ENCODE measurements at regions not wholly inside any gene's neighbourhood (a gene's known extent, or its start where the extent isn't known, plus 50 kb on each side); places are given as distances from the start of the nearest gene placed in this dataset.

- H3K27ac ChIP-seq (ENCODE audit: insufficient read depth, low read length) = no peak overlapping the region
- no peak overlapping the region for H3K4me3 ChIP-seq (replicated peaks in 1 of 4; ENCODE audit: control extremely low read depth in 1 of 4, insufficient read depth in 1 of 4, low read depth in 3 of 4, low read length in 4 of 4)
- DNase-seq (ENCODE audit: low read depth in 2 of 2) = no peak
- H3K79me2 ChIP-seq (ENCODE audit: control insufficient read depth, insufficient read depth, low read length) = no peaks in the 10 kb centered on the region
- TF ChIP-seq EZH2 (IDR thresholded peaks at IDR 0.05; ENCODE audit: low read length, missing control alignments) = no peak
- TF ChIP-seq, protein P1, sequence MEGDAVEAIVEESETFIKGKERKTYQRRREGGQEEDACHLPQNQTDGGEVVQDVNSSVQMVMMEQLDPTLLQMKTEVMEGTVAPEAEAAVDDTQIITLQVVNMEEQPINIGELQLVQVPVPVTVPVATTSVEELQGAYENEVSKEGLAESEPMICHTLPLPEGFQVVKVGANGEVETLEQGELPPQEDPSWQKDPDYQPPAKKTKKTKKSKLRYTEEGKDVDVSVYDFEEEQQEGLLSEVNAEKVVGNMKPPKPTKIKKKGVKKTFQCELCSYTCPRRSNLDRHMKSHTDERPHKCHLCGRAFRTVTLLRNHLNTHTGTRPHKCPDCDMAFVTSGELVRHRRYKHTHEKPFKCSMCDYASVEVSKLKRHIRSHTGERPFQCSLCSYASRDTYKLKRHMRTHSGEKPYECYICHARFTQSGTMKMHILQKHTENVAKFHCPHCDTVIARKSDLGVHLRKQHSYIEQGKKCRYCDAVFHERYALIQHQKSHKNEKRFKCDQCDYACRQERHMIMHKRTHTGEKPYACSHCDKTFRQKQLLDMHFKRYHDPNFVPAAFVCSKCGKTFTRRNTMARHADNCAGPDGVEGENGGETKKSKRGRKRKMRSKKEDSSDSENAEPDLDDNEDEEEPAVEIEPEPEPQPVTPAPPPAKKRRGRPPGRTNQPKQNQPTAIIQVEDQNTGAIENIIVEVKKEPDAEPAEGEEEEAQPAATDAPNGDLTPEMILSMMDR (conservative IDR thresholded peaks at IDR 0.05 in 1 of 2, IDR thresholded peaks at IDR 0.05 in 1 of 2; ENCODE audit: low read depth in 1 of 2, low read length in 2 of 2) = no peak
- H2AFZ ChIP-seq (ENCODE audit: low read length) = no peak overlapping the region
- H3K27me3 ChIP-seq (ENCODE audit: control insufficient read depth, insufficient read depth, low read length) = no peaks in the 10 kb centered on the region
- no peaks in the 10 kb centered on the region for H3K4me1 ChIP-seq (ENCODE audit: control insufficient read depth, extremely low read depth, insufficient read depth, low read length)
- no peak overlapping the region for H3K9ac ChIP-seq (ENCODE audit: insufficient read depth, low read length)
- no peaks in the 10 kb centered on the region for H3K36me3 ChIP-seq (ENCODE audit: control insufficient read depth, insufficient read depth, low read length)
- H3K4me2 ChIP-seq (ENCODE audit: extremely low read depth, insufficient read depth, low read length) = no peak overlapping the region
- no peaks in the 10 kb centered on the region for H4K20me1 ChIP-seq (ENCODE audit: control insufficient read depth, extremely low read depth, insufficient read depth, low read length)
- H3K9me3 ChIP-seq (ENCODE audit: control insufficient read depth, insufficient read depth, low read depth, low read length) = no peaks in the 10 kb centered on the region
These were observed 343.8 kb upstream of the MYT1L start for GRCh38 chr2:2674831-2675230.

DNA sequence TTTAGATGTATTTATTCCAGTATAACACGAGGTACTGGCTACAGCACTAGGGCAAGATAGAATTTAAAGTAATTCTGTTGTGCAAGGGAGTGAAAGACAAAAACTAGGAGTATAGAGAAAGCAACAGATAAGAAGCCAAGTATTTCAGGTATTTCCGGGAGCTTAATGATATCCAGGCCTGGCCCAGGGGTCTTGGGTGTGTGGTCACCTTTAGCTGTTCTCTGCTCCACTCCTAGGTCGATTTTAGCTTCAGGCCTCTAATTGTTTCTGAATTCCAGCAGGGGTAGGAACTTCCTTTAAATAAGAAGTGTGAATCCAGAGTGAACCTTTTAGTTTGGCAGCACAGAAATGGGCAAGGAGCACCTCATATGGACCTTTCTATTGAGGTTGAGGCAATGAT, 342.3 kb upstream of the MYT1L start:
- H3K9ac ChIP-seq (ENCODE audit: insufficient read depth, low read length) = no peak overlapping the region
- TF ChIP-seq, protein P1 (conservative IDR thresholded peaks at IDR 0.05 in 1 of 2, IDR thresholded peaks at IDR 0.05 in 1 of 2; ENCODE audit: low read depth in 1 of 2, low read length in 2 of 2) = no peak
- TF ChIP-seq EZH2 (IDR thresholded peaks at IDR 0.05; ENCODE audit: low read length, missing control alignments) = no peak
- no peaks in the 10 kb centered on the region for H3K4me1 ChIP-seq (ENCODE audit: control insufficient read depth, extremely low read depth, insufficient read depth, low read length)
- H3K27me3 ChIP-seq (ENCODE audit: control insufficient read depth, insufficient read depth, low read length) = no peaks in the 10 kb centered on the region
- no peak overlapping the region for H3K4me2 ChIP-seq (ENCODE audit: extremely low read depth, insufficient read depth, low read length)
- no peak for DNase-seq (ENCODE audit: low read depth in 2 of 2)
- no peak overlapping the region for H3K4me3 ChIP-seq (replicated peaks in 1 of 4; ENCODE audit: control extremely low read depth in 1 of 4, insufficient read depth in 1 of 4, low read depth in 3 of 4, low read length in 4 of 4)
- H4K20me1 ChIP-seq (ENCODE audit: control insufficient read depth, extremely low read depth, insufficient read depth, low read length) = no peaks in the 10 kb centered on the region
- no peaks in the 10 kb centered on the region for H3K79me2 ChIP-seq (ENCODE audit: control insufficient read depth, insufficient read depth, low read length)
- H3K36me3 ChIP-seq (ENCODE audit: control insufficient read depth, insufficient read depth, low read length) = no peaks in the 10 kb centered on the region
- H3K27ac ChIP-seq (ENCODE audit: insufficient read depth, low read length) = no peak overlapping the region
- H3K9me3 ChIP-seq (ENCODE audit: control insufficient read depth, insufficient read depth, low read depth, low read length) = no peaks in the 10 kb centered on the region
- H2AFZ ChIP-seq (ENCODE audit: low read length) = no peak overlapping the region

DNA sequence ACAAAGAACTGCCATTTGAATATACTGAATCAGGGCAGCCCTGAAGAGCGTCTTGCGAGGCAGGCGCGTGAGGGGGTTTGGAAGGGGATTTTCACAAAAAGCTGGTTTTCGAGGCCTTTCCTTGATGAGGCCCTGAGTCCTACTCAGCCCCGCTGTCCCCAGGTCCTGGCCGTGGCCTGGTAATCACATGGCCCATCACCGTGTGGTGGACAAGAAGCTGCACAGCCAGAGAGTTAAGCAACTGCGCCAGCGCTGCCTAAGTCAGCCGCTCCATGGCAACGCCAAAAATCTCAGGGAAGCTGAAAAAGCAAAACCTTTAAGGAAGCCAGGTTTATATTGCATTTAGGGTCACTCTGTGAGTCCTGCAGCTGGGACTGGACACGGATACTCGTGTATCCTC, 341.2 kb upstream of the MYT1L start:
- no peak overlapping the region for H3K4me3 ChIP-seq (replicated peaks in 1 of 4; ENCODE audit: control extremely low read depth in 1 of 4, insufficient read depth in 1 of 4, low read depth in 3 of 4, low read length in 4 of 4)
- no peaks in the 10 kb centered on the region for H3K9me3 ChIP-seq (ENCODE audit: control insufficient read depth, insufficient read depth, low read depth, low read length)
- H3K27ac ChIP-seq (ENCODE audit: insufficient read depth, low read length) = no peak overlapping the region
- no peaks in the 10 kb centered on the region for H4K20me1 ChIP-seq (ENCODE audit: control insufficient read depth, extremely low read depth, insufficient read depth, low read length)
- TF ChIP-seq, protein P1 (conservative IDR thresholded peaks at IDR 0.05 in 1 of 2, IDR thresholded peaks at IDR 0.05 in 1 of 2; ENCODE audit: low read depth in 1 of 2, low read length in 2 of 2) = no peak
- TF ChIP-seq EZH2 (IDR thresholded peaks at IDR 0.05; ENCODE audit: low read length, missing control alignments) = no peak
- H3K4me1 ChIP-seq (ENCODE audit: control insufficient read depth, extremely low read depth, insufficient read depth, low read length) = no peaks in the 10 kb centered on the region
- no peaks in the 10 kb centered on the region for H3K36me3 ChIP-seq (ENCODE audit: control insufficient read depth, insufficient read depth, low read length)
- H3K79me2 ChIP-seq (ENCODE audit: control insufficient read depth, insufficient read depth, low read length) = no peaks in the 10 kb centered on the region
- H2AFZ ChIP-seq (ENCODE audit: low read length) = no peak overlapping the region
- H3K27me3 ChIP-seq (ENCODE audit: control insufficient read depth, insufficient read depth, low read length) = no peaks in the 10 kb centered on the region
- DNase-seq (ENCODE audit: low read depth in 2 of 2) = no peak
- no peak overlapping the region for H3K4me2 ChIP-seq (ENCODE audit: extremely low read depth, insufficient read depth, low read length)
- no peak overlapping the region for H3K9ac ChIP-seq (ENCODE audit: insufficient read depth, low read length)

Measured in fibroblast of lung (primary cell).